ENCODE measurements at regions not wholly inside any gene's neighbourhood (a gene's known extent, or its start where the extent isn't known, plus 50 kb on each side); places are given as distances from the start of the nearest gene placed in this dataset.

DNA sequence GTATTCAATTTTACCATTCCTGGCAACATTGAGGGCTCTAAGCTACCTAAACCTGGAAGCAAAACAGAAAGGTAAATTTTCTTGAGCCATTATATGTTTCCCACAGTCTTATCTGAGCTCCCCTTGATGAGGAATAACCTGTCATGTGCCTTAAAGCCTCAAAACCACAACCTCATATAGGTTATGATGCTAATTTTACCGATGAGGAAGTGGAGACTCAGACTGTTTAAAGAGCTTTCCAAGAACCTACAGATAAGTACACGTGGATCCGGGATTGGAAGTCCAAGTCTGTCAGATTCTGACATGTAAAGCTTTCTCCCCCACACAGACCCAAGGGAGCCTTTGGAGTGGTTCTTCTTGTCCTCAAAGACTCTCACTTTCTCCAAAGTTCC is 140.5 kb downstream of the SEMA6D start:
- H3K4me1 ChIP-seq = peaks cover 0 to 11% (median 0%) of the 10 kb centered on the region in 4 donors
- no peaks in the 10 kb centered on the region for H3K27me3 ChIP-seq
- H3K36me3 ChIP-seq = no peaks in the 10 kb centered on the region
- TF ChIP-seq EP300 (IDR thresholded peaks at IDR 0.05) (no peak), POLR2A (IDR thresholded peaks at IDR 0.05) (no peak)
- no peak overlapping the region for H3K27ac ChIP-seq
- WGBS, 2 donors = 66 to 83% methylated on average over 3 of the region's 3 CpGs
- H3K9me3 ChIP-seq = no peaks in the 10 kb centered on the region
- no peak overlapping the region for H3K4me3 ChIP-seq
- DNase-seq (ENCODE audit: low spot score in 2 of 2) = no peak

DNA sequence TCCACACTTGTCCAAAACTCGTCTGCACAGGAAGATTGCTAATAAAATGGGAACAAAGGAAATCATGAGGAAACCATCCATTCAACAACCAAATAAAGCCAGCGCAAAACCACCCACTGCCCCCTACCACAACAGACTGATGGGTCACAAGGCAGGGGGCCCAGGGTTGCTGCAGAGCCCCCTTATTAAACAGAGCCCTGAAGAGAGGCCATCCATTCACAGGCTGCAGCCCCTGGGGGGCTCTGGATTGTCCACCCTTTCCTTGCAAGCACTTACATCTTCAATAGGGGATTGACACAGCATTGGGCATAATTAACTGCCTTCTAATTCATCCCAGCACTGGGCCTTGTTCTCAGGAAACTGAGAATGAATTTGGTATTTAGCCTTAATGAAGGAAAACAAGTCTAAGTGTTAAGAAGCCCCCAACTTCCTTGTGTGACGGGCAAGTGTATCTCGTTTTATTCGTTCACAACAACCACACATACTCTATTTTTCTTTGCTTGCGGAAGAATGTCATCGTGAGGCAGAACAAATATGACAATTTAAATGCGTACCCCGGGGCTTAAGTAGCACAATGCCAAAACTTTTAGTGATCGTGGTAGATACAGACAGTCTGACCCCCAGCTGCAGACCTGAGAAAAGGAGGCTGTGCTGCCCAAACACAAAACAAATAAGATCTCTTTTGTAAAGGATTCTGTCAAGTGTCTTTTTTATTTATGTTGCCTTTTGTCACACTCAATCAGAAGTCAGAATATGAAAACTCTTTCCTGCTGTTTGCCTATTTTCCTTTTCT is 144.0 kb downstream of the SEMA6D start:
- DNase-seq (ENCODE audit: low spot score in 2 of 2) = no peak
- no peaks in the 10 kb centered on the region for H3K36me3 ChIP-seq
- H3K9me3 ChIP-seq = peaks cover 0 to 10% (median 0%) of the 10 kb centered on the region in 4 donors
- no peaks in the 10 kb centered on the region for H3K27me3 ChIP-seq
- 70 to 71% methylated on average over 10 of the region's 10 CpGs for WGBS, 2 donors
- H3K4me3 ChIP-seq = no peak overlapping the region
- TF ChIP-seq EP300 (IDR thresholded peaks at IDR 0.05) = no peak
- TF ChIP-seq, protein P1, sequence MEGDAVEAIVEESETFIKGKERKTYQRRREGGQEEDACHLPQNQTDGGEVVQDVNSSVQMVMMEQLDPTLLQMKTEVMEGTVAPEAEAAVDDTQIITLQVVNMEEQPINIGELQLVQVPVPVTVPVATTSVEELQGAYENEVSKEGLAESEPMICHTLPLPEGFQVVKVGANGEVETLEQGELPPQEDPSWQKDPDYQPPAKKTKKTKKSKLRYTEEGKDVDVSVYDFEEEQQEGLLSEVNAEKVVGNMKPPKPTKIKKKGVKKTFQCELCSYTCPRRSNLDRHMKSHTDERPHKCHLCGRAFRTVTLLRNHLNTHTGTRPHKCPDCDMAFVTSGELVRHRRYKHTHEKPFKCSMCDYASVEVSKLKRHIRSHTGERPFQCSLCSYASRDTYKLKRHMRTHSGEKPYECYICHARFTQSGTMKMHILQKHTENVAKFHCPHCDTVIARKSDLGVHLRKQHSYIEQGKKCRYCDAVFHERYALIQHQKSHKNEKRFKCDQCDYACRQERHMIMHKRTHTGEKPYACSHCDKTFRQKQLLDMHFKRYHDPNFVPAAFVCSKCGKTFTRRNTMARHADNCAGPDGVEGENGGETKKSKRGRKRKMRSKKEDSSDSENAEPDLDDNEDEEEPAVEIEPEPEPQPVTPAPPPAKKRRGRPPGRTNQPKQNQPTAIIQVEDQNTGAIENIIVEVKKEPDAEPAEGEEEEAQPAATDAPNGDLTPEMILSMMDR (IDR thresholded peaks at IDR 0.05) = no peak
- no peak for TF ChIP-seq POLR2A (IDR thresholded peaks at IDR 0.05)
- no peak overlapping the region for H3K27ac ChIP-seq
- H3K4me1 ChIP-seq = peaks cover 0 to 11% (median 0%) of the 10 kb centered on the region in 4 donors

DNA sequence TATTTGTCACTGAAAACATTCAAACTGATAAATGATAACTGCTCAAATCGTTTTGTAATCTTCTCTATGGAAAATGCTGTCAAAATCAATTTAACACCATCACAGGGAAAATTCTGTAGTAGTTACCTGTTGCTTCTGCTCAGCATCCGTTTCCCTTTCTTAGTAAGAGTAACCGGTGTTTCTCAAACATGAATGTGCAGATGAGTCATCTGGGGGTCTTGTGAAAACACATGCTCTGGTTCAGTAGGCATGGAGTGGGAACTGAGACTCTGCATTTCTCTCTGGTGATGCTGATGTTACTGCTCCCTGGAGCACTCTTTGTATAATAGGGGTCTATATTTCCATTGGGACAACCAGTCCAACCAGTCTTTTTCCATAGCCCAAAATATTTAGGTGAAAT is 145.1 kb downstream of the SEMA6D start:
- Histone ChIP-seq H3K27ac (no peak overlapping the region), H3K27me3 (no peaks in the 10 kb centered on the region), H3K36me3 (no peaks in the 10 kb centered on the region), H3K4me3 (no peak overlapping the region), H3K9me3 (peaks cover 0 to 10% (median 0%) of the 10 kb centered on the region in 4 donors), H3K4me1 (peaks cover 0 to 11% (median 0%) of the 10 kb centered on the region in 4 donors)
- WGBS, 2 donors = 85 to 86% methylated on average over 3 of the region's 3 CpGs
- TF ChIP-seq POLR2A (IDR thresholded peaks at IDR 0.05) (no peak), EP300 (IDR thresholded peaks at IDR 0.05) (no peak)
- TF ChIP-seq, protein P1 (IDR thresholded peaks at IDR 0.05) = no peak
- no peak for DNase-seq (ENCODE audit: low spot score in 2 of 2)

DNA sequence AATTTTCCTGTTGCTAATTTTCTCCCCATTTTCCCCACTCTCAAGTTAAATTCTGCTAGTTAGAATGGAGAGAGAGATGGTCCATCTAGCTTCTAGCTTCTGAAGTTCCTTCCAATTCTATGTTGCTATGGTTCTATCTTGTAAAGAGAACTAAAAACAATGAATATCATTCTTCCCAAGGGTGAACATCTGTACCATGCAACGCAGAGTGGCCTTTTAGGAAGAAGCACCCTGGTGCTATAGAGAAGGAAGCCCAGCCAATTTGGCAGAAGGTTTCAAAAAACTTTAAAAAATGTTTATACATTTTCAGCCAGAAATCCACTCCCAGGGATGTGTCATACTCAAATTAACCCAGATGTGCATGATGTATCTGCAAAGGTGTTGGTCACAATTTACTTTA is 149.1 kb downstream of the SEMA6D start:
- Histone ChIP-seq H3K4me1 (peaks cover 0 to 5% (median 1%) of the 10 kb centered on the region in 4 donors), H3K27ac (no peak overlapping the region), H3K27me3 (no peaks in the 10 kb centered on the region), H3K9me3 (peaks cover 0 to 15% (median 1%) of the 10 kb centered on the region in 4 donors), H3K4me3 (no peak overlapping the region), H3K36me3 (no peaks in the 10 kb centered on the region)
- WGBS, 2 donors = 54 to 68% methylated on average over 1 of the region's 1 CpG
- DNase-seq (ENCODE audit: low spot score in 2 of 2) = no peak
- TF ChIP-seq, protein P1 (IDR thresholded peaks at IDR 0.05) = no peak
- TF ChIP-seq EP300 (IDR thresholded peaks at IDR 0.05) = no peak
- no peak for TF ChIP-seq POLR2A (IDR thresholded peaks at IDR 0.05)

DNA sequence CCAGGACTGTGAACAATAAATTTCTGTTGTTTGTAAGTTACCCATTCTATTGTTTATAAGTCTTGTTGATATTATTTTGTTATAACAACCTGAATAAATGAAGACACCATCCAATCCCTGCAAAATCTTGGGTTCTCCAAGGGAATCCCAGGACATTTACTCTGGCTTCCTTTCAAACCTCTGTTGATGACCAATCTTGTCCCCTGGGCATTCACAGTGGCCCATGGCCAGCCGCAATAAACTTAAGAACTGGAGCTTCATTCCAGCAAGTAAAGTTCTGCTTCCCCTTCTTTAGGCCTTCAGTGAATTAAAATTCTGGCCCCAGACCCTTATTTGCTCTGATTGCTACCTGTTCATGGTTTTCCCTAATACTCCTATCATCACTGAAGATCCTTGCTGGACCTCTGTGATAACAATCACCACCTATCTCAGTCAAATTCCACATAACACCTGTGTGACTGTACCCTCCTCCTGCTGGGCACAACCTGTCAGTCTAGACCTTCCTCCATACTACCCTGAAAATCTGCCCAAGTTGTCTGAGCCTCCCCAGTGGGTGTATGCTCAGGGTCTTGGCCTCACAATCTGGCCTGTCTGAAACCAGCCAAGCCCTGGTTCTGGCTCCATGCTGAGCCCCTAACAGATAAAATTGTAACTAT is 153.1 kb downstream of the SEMA6D start:
- Histone ChIP-seq H3K27me3 (no peaks in the 10 kb centered on the region), H3K4me3 (no peak overlapping the region), H3K4me1 (peaks cover 0 to 20% (median 7%) of the 10 kb centered on the region in 4 donors), H3K27ac (no peak overlapping the region), H3K9me3 (peaks cover 0 to 11% (median 1%) of the 10 kb centered on the region in 4 donors), H3K36me3 (no peaks in the 10 kb centered on the region)
- DNase-seq (ENCODE audit: low spot score in 2 of 2) = no peak
- WGBS, 2 donors = 77 to 89% methylated on average over 1 of the region's 1 CpG
- TF ChIP-seq POLR2A (IDR thresholded peaks at IDR 0.05) = no peak
- no peak for TF ChIP-seq EP300 (IDR thresholded peaks at IDR 0.05)
- TF ChIP-seq, protein P1 (IDR thresholded peaks at IDR 0.05) = no peak
